HG03342 (cell line): ENCODE measurements at regions not wholly inside any gene's neighbourhood (a gene's known extent, or its start where the extent isn't known, plus 50 kb on each side); places are given as distances from the start of the nearest gene placed in this dataset.

Source experiments
- ATAC-seq: cut with Tn5 transposase; IDR thresholded peaks from one replicate; pipeline ENCODE4 v1.9.1; 2021; ENCODE audit warnings: mild to moderate bottlenecking, moderate library complexity; ENCODE audit not compliant: unreplicated experiment

GRCh38 chr4:181646864-181647263 is 596.3 kb upstream of the TENM3 start:
- no peak for ATAC-seq

DNA sequence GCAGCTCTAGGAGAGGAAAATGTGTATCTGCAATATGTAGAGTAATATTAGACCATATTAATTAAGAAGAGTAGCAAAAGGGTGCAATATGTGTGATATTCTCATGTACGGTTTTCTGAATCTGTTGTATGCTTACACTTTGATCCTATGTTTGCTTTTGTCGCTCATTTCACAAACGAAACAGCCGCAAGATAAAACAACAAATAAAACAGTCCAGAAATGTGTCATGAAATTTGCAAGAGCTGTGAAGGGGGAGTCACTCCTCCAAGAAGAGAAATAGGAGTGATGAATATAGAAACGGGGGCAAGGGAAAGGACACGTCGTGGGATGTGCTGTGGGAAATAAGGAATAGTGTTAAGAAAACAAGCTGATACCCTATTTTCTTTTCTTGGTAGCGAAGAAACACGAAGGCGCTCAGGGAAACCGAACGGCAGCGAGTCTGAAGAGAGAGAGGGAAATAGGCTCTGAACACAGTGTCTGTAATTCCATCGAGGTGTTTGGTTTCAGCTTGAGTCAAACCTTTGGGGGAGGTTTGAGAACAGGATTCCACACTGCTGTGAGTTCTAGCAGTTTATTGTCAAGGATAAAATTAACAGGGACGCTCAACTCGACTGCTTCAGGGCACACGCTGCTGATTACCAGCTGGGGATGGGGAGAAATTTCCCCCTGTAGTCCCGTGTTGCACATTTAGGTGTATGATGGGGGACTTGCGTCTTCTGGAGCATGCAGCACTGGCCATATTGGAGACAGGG is 595.6 kb upstream of the TENM3 start:
- ATAC-seq = no peak

DNA sequence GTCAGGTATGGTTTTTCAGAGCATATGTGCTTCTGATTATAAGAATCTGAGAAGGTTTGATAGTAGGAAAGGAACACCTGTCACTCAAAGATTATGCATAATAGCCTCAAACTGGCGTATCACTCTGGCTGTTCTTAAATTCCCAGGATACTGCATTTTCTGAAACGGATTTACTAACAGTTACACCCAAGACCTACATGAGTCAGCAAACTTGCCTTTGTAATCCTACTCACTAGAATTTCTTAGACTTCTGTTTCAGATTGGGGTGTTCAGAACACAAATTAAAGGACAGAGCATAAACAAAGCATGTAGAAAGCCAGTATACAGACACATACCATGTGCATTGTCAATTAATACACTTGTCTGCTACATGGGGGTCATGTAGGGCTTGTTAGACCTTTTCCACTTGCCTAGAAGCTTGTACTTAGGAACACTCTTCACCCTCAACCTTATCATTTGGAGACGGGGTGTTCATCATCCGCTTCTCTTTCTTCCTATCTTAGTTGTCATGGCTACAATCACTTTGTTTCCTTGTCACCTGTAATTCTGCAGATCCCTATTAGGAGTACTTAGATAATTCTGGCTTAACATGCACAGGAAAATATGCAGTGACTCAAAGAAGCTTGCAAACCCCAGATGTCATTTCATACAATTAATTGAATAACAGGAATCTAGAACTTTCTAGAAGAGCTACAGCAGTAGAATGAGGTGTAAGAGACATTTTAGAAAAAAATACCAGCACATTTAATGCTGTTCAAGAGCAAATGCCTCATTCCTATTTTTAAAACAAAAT is 593.0 kb upstream of the TENM3 start:
- ATAC-seq = no peak

DNA sequence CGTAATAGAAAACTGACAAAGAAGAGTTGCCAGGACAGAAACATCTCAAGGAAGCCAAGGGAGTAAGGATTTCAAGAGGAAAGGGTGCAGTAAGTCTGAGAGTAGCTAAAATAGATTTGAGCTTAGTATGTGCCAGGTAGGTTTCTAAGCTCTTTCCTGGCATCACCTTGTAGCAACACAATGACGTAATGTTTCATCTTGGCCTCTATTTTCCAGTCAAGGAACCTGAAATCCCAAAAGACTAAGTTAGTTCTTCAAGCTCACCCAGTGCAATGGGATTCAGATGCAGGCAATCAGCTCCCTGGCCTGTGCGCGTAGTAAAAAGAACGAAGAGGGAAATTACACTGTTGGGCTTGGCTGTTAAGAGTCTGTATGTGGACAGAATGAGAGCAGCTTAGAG is 586.5 kb upstream of the TENM3 start:
- ATAC-seq = no peak

- ATAC-seq = no peak
Measured at GRCh38 chr4:181659202-181659601, 584.0 kb upstream of the TENM3 start.

- no peak for ATAC-seq
Measured at GRCh38 chr4:181659876-181660275, 583.3 kb upstream of the TENM3 start.

DNA sequence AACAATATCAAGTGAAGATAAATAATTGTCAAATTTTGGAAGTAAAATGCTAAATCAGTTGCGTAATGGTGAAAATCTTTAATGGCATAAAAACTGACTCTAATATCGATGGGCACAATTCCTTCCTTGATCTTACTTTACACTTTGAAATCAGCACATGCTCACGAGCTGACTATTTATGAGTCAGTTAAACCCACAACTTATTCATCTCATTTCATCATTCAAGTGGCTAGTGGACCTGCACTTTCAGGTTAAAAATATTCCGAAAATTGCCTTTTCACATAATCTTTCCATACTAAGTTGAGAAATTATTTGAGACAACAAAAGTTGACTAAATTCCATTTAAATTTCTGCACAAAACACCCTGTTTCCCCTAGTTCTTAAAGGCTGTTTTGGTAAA is 582.1 kb upstream of the TENM3 start:
- no peak for ATAC-seq

DNA sequence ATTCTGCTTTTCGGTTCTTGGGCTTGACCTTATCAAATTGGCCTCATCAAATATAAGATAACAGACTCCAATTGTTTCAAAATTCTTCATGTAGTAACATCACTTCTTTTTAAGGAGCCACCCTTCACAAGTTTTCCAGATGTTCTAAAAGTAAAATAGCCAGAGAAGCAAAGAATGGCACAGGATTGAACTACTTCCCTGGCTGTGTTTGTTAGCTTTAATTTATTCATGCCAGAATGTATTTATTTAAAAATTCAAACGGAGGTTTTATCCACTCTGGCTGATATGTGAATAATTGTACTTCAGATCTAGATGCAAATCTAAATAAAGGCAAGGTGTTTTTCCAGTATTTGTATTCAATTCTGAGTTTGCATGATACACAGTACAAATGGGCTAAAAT is 581.3 kb upstream of the TENM3 start:
- ATAC-seq = no peak

- ATAC-seq = no peak
Measured at GRCh38 chr4:181662383-181662782, 580.8 kb upstream of the TENM3 start.

GRCh38 chr4:181670506-181670905 is 572.7 kb upstream of the TENM3 start:
- no peak for ATAC-seq

GRCh38 chr4:181671672-181672071 is 571.5 kb upstream of the TENM3 start:
- ATAC-seq = no peak

- ATAC-seq = no peak
Measured at GRCh38 chr4:181672751-181673150, 570.5 kb upstream of the TENM3 start.

DNA sequence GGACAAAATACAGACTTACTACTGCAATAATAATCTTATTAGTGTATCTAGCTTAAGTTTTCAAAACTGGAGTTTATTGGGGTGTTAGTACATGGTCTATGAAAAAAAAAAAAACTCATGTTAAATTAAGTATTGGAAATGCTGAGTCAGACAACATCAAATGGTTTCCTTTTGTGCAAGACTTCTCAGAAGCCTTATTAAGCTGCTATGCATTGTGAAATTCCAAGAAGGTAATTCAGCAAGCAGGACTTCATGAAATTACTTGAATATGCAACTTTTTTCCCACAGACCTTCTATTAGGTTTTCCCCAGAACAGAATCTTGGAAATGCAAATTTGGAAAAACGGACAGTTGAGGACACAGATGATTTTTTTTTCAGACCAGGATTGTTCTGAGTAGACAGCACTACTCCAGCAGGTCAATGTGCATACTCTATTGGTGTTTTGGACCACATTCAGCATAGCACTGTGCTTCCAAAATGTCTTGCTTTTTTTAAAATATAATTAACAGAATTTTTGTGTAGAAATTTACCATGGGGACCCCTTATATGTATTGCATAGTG is 568.8 kb upstream of the TENM3 start:
- no peak for ATAC-seq

DNA sequence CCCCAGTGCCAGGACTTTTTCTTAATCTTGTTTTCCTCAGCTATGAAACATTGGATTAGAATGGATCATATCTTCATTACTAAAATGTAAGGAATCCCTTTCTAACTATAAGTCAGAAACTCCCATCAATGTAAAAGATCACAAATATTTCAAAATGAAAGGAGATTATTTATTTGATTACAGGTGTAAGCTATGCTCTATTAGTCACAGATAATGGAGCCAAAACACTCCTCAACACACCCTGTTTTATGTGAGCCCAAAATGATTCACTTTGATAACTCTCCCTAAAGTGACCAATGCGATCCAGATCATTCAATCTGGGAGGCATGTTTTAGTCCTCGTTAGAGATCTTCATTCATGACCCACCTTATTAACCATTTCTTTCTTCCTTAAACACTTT is 566.7 kb upstream of the TENM3 start:
- ATAC-seq = no peak

DNA sequence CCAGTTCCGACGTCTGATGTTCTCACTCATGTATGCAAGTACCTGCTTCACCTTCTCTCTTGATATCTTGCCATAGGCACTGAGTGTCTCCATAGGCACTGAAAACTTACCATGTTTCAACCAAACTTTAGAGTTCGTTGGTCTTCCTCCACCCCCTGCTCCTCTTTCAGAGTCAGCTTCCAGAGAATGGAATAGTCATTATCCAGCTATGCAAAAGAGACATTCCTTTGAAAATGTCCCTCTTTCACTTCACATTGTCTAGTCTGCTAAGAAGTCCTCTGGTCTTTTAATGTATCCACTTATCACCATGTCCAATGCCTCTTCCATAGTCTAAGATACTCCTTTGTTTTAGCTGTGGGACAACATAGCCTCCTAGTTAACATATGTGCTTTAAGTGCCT is 566.0 kb upstream of the TENM3 start:
- no peak for ATAC-seq

DNA sequence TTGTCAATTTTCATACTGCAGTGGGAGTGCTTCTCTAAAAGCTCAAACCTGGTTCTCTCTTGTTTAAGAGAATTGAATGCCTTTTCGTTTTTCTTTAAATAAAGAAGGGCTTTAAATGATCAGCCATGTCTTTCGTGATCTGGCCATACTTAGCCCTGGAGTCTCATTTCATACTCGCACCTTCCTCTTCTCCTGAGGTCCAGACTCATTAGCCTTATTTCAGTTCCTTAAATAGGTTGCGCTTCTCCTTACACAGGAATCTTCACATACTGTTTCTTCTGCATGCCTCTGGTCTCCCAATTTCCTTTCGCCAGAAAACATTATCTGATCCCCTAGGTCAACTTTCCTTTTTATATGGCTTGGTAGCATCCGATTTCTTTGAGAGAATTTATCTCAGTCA is 565.6 kb upstream of the TENM3 start:
- no peak for ATAC-seq

DNA sequence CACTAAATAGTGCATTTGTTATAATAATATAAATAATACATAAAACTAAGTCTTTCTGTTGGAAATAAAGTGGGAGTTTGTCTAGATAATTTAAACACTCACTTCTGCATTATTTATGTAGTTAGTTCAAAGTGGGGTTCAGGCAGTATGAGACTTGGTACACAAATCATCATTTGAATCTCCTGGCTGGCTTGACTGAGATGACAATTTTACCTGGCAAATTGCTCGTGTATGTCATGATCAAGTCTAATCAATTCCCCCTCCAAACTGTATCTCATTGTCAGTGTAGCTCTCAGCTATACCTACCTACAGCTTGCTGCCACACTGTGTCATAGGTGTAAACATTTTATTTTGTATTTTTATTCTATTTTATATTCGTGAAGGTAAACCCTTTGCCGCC is 563.4 kb upstream of the TENM3 start:
- ATAC-seq = no peak

DNA sequence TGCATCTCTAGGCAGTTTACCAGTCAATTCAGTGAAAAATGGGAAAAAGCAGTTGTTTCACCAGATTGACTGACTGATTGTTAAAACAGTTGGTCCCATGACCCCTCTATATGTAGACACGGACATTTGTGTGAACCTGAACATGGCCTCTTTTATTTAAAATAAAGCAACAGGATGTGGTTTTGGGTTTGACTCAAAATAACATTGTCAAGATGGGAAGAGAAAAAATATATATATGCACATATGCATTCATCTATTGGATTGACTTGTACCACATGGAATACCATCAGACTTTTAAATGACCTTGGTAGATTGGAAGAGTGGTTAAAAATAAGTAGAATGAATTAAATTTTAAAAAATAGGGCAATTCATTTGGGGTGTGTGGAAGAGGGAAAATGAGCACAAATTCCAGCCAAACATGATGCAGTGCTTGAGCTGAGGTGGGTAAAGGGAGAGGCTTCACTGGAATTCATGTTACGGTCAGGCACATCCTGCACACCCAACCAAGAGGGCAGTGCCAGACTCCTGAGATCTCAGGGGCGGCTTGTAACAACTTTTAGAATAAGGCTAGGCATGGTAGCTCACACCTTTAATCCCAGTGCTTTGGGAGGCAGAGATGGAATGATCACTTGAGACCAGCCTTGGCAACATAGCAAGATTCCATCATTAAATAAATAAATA is 560.7 kb upstream of the TENM3 start:
- ATAC-seq = no peak

- no peak for ATAC-seq
Measured at GRCh38 chr4:181684310-181684709, 558.9 kb upstream of the TENM3 start.

DNA sequence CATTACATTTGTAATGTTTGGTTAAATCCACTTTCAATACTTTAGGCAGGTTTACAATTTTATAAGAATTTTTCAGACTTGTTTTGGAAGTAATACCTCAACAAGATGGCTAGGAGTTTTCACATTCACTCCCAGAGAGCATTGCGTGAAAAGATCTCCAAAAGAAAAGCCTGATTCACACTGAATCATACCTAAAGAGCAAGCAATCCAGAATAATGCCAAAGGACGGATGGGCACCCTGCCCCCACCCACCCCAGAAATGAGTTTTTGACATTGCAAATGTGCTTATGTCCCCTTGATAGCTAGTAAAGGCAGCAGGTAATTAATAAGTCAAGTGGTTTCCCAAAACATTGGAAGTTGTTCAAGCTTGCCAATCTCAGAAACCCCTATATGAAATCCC is 557.7 kb upstream of the TENM3 start:
- ATAC-seq = no peak

DNA sequence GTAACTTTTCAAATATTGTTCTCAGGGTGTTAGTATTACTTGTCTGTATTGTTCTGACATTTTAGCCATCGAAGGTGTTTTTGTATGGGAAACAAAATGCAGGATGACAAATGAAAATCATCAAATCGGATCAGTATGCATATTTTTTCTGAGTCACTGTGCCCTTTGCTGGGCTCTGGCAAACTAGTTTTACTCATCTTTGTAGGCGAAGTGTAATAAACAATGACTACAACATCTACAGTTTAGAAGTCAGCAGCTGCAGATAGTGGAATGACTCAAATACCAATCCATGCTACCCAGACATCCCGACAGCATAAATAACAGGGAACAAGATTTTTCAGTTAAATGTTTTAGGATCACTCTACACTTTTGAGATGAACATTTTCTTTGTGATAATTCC is 557.3 kb upstream of the TENM3 start:
- no peak for ATAC-seq

DNA sequence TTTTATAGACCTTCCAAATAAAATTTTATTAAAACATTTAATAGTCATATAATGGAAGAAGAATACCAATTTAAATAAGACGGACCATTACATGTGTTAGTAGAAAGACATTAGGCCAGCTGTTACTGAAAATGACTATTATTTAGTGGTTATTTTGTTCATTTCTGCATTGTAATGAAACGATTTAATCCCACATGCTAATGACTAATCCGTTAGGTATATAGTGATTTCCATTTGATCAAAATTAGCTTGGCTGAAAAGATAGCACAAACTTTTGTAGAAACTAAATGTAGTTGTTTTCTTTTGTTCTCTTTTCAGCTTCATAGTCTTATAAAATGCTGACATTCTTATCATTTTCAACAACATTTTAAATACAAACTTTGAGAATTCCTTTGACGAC is 556.1 kb upstream of the TENM3 start:
- no peak for ATAC-seq
